ENCODE measurements at regions not wholly inside any gene's neighbourhood (a gene's known extent, or its start where the extent isn't known, plus 50 kb on each side); places are given as distances from the start of the nearest gene placed in this dataset.

DNA sequence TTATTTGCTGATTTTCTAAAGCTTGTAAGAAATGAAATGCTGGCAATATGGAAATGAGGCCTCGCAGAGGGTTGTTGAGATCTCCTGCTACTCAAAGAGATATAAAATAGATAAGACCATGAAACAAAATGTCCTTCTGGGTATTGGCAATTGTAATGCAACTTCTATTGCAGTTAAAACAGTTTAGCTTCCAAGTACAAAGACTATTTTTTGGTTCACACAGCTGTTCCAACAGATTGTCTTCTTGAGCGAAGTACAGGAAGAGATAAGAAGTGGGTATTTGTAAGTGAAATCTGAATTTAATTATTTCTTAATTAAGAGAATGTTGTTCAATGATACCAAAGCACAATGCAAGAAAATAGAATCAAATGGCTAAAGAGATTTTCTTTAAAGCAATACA is 801.5 kb upstream of the GBE1 start:
- POLR2A ChIA-PET, result no interaction called here

DNA sequence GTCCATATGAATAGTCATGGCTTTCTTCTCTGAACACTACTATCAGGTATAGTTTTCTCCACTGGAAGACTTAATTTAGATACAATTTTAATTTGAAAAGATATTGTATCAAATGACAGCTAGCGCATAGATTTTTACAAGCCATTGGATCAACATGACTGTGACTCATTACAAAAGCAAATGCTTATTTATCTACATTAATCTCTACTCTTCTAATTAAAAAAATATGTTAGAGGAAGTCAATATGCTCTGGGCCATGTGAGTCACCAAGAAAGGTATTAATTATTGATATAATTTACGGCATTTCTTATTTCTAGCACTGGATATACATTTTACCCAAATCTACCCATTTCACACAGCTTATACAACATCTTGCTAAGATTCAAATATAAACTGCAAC is 800.3 kb upstream of the GBE1 start:
- Histone ChIP-seq H3K4me2 (no peak overlapping the region), H3K4me3 (no peak overlapping the region), H3K9me3 (no peaks in the 10 kb centered on the region), H3K27ac (no peak overlapping the region), H3K4me1 (no peaks in the 10 kb centered on the region)
- CTCF ChIA-PET, result no interaction called here
- WGBS (ENCODE audit: missing lambda C conversion rate), result 22% methylated on average over 2 of the region's 2 CpGs
- DNase-seq (ENCODE audit: low read depth in 1 of 2, low spot score in 1 of 2), result no peak
- ATAC-seq, result no peak
- FAIRE-seq, result no peak
- TF ChIP-seq E2F6 (IDR thresholded peaks at IDR 0.05; ENCODE audit: borderline replicate concordance, low read depth) (no peak), BHLHE40 (IDR thresholded peaks at IDR 0.05; ENCODE audit: low read depth, low read length) (no peak), KDM1A (IDR thresholded peaks at IDR 0.05; ENCODE audit: low read depth) (no peak), NFE2L2 (conservative IDR thresholded peaks at IDR 0.05; ENCODE audit: low read length) (no peak), CEBPB (IDR thresholded peaks at IDR 0.05) (no peak), MYC (IDR thresholded peaks at IDR 0.05; ENCODE audit: borderline replicate concordance, low read length) (no peak), HEYL (CRISPR knock-in tag; IDR thresholded peaks at IDR 0.05) (no peak), ZSCAN20 (CRISPR knock-in tag; IDR thresholded peaks at IDR 0.05) (no peak), NR3C1 (IDR thresholded peaks at IDR 0.05) (no peak), CBX2 (IDR thresholded peaks at IDR 0.05; ENCODE audit: borderline replicate concordance, low read depth) (no peak)
- POLR2A ChIA-PET, result no interaction called here

More for the DNA sequence above, 801.5 kb upstream of the GBE1 start:
- TF ChIP-seq ZC3H11A (IDR thresholded peaks at IDR 0.05), result no peak
- no peak for TF ChIP-seq EHF (CRISPR knock-in tag; IDR thresholded peaks at IDR 0.05)
- TF ChIP-seq GATA3 (IDR thresholded peaks at IDR 0.05; ENCODE audit: borderline replicate concordance), result no peak
- TF ChIP-seq HOXB13 (CRISPR knock-in tag; IDR thresholded peaks at IDR 0.05; ENCODE audit: low read depth), result no peak
- TF ChIP-seq MAX (IDR thresholded peaks at IDR 0.05), result no peak
- TF ChIP-seq, protein P1, sequence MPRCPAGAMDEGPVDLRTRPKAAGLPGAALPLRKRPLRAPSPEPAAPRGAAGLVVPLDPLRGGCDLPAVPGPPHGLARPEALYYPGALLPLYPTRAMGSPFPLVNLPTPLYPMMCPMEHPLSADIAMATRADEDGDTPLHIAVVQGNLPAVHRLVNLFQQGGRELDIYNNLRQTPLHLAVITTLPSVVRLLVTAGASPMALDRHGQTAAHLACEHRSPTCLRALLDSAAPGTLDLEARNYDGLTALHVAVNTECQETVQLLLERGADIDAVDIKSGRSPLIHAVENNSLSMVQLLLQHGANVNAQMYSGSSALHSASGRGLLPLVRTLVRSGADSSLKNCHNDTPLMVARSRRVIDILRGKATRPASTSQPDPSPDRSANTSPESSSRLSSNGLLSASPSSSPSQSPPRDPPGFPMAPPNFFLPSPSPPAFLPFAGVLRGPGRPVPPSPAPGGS (IDR thresholded peaks at IDR 0.05), result no peak
- TF ChIP-seq MAZ (IDR thresholded peaks at IDR 0.05; ENCODE audit: borderline replicate concordance, low read depth, low read length), result no peak
- no peak for TF ChIP-seq SREBF2 (IDR thresholded peaks at IDR 0.05)
- no peak for TF ChIP-seq HOXB5 (CRISPR knock-in tag; IDR thresholded peaks at IDR 0.05)
- no peak for TF ChIP-seq FOSL2 (IDR thresholded peaks at IDR 0.05)
- TF ChIP-seq FOSL2 (CRISPR knock-in tag; IDR thresholded peaks at IDR 0.05), result no peak
- TF ChIP-seq BHLHE40 (IDR thresholded peaks at IDR 0.05; ENCODE audit: low read depth, low read length), result no peak
- no peak for TF ChIP-seq ZFP36 (IDR thresholded peaks at IDR 0.05; ENCODE audit: borderline replicate concordance, partially characterized antibody)
- no peak for TF ChIP-seq FOXS1 (CRISPR knock-in tag; IDR thresholded peaks at IDR 0.05)
- no peak for TF ChIP-seq REST (IDR thresholded peaks at IDR 0.05)
- no peak for TF ChIP-seq SMC3 (IDR thresholded peaks at IDR 0.05)
- no peak for TF ChIP-seq RCOR1 (IDR thresholded peaks at IDR 0.05; ENCODE audit: low read depth, low read length)
- Histone ChIP-seq H3K4me1 (no peaks in the 10 kb centered on the region), H3K4me3 (no peak overlapping the region), H3K9me3 (no peaks in the 10 kb centered on the region), H3K4me2 (no peak overlapping the region), H3K27ac (no peak overlapping the region)
- no peak for FAIRE-seq
- CTCF ChIA-PET, result no interaction called here
- 31% methylated on average over 2 of the region's 2 CpGs for WGBS (ENCODE audit: missing lambda C conversion rate)
- DNase-seq (ENCODE audit: low read depth in 1 of 2, low spot score in 1 of 2), result no peak
- ATAC-seq, result no peak
